HG03342 (cell line): ENCODE measurements at regions not wholly inside any gene's neighbourhood (a gene's known extent, or its start where the extent isn't known, plus 50 kb on each side); places are given as distances from the start of the nearest gene placed in this dataset.
"Not testable (repeated sequence)": the region's sequence is repeated elsewhere in the genome, so short reads cannot be mapped to it uniquely, and the experiment has no call there.

Experiments
- ATAC-seq: cut with Tn5 transposase; IDR thresholded peaks from one replicate; pipeline ENCODE4 v1.9.1; 2021; ENCODE audit warnings: mild to moderate bottlenecking, moderate library complexity; ENCODE audit not compliant: unreplicated experiment

GRCh38 chr6:149234051-149234962 lies 83.2 kb upstream of the TAB2 start:
- ATAC-seq = no peak

GRCh38 chr6:149235130-149235561 lies 82.4 kb upstream of the TAB2 start:
- peak; percentile 92 for ATAC-seq

- ATAC-seq = no peak
These were observed 80.9 kb upstream of the TAB2 start for GRCh38 chr6:149236589-149236988.

- ATAC-seq = no peak
These were observed 80.0 kb upstream of the TAB2 start for GRCh38 chr6:149237464-149237863.

- no peak for ATAC-seq
These were observed 77.8 kb upstream of the TAB2 start for GRCh38 chr6:149239573-149240209.

- ATAC-seq = no peak
These were observed 74.6 kb upstream of the TAB2 start for GRCh38 chr6:149242883-149243282.

GRCh38 chr6:149244105-149244504 lies 73.4 kb upstream of the TAB2 start:
- no peak for ATAC-seq

GRCh38 chr6:149246691-149247384 lies 70.7 kb upstream of the TAB2 start:
- ATAC-seq = peak; percentile 97

GRCh38 chr6:149247385-149247763 lies 70.1 kb upstream of the TAB2 start:
- no peak for ATAC-seq

- not testable (repeated sequence) for ATAC-seq
These were observed 69.2 kb upstream of the TAB2 start for GRCh38 chr6:149248263-149248662.

- no peak for ATAC-seq
These were observed 68.7 kb upstream of the TAB2 start for GRCh38 chr6:149248693-149249369.

- no peak for ATAC-seq
These were observed 67.8 kb upstream of the TAB2 start for GRCh38 chr6:149249370-149250357.

- no peak for ATAC-seq
These were observed 66.6 kb upstream of the TAB2 start for GRCh38 chr6:149250951-149251350.

GRCh38 chr6:149252622-149253021 lies 64.9 kb upstream of the TAB2 start:
- no peak for ATAC-seq

- no peak for ATAC-seq
These were observed 63.3 kb upstream of the TAB2 start for GRCh38 chr6:149254253-149254652.

- no peak for ATAC-seq
These were observed 57.8 kb upstream of the TAB2 start for GRCh38 chr6:149259753-149260152.

GRCh38 chr6:149260214-149260874 lies 57.2 kb upstream of the TAB2 start:
- no peak for ATAC-seq

- no peak for ATAC-seq
These were observed 56.0 kb upstream of the TAB2 start for GRCh38 chr6:149261364-149262040.

- ATAC-seq = no peak
These were observed 54.2 kb upstream of the TAB2 start for GRCh38 chr6:149263321-149263720.
